ENCODE measurements at regions not wholly inside any gene's neighbourhood (a gene's known extent, or its start where the extent isn't known, plus 50 kb on each side); places are given as distances from the start of the nearest gene placed in this dataset.

DNA sequence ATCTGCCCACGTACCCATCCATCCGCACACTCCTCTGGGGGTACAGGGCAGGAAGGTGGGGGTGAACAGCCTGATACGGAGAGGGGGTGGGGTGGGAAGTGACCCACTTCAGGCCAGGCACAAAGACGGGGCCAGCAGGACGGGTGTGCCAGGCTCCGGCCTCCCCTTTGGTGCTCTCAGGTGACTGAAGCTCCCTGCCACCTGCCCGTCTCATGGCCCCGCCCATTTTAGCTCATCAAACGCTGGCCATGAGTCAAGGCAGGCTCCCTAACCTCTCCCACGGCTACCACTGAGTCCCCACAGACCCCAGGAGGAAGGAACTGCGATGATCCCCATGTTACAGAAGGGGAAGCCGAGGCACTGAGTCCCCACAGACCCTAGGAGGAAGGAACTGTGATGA lies 109.6 kb downstream of the CRYAA start:
- Histone ChIP-seq H2BK5ac (ENCODE audit: low read depth, low read length) (no peak overlapping the region), H3K14ac (ENCODE audit: insufficient read length) (no peak overlapping the region), H3K4me1 (replicated peaks in 1 of 4; ENCODE audit: control insufficient read depth in 3 of 4, insufficient read depth in 4 of 4, low read length in 3 of 4) (peaks cover 0 to 26% (median 13%) of the 10 kb centered on the region in 4 experiments; a peak in 6 of 7 replicates), H2BK120ac (replicated peaks; ENCODE audit: low read depth, low read length) (no peak overlapping the region), H2BK12ac (ENCODE audit: low read depth, low read length) (peak overlapping the region; percentile 43; the same call in 1 of the 2 replicates), H3K23ac (ENCODE audit: insufficient read length) (no peak overlapping the region), H4K5ac (ENCODE audit: insufficient read length, low read depth, low read length) (no peak overlapping the region), H3K4me3 (ENCODE audit: extremely low read depth in 1 of 4, insufficient read depth in 2 of 4, low read depth in 3 of 4, low read length in 4 of 4) (no peak overlapping the region), H3K27me3 (replicated peaks in 1 of 4; ENCODE audit: control insufficient read depth in 3 of 4, extremely low read depth in 1 of 4, insufficient read depth in 3 of 4, low read length in 3 of 4) (no peaks in the 10 kb centered on the region; a peak in 1 of 7 replicates), H3K9ac (replicated peaks in 1 of 4; ENCODE audit: extremely low read depth in 1 of 4, low read depth in 3 of 4, low read length in 3 of 4) (no peak overlapping the region), H3K79me1 (ENCODE audit: low read depth, low read length) (no peaks in the 10 kb centered on the region), H2AFZ (ENCODE audit: low read length) (no peak overlapping the region), H2AK5ac (ENCODE audit: low read depth, low read length) (0 out of 2 replicates have a peak overlapping the region, but pooled peaks have one; percentile 86), H3K9me3 (ENCODE audit: insufficient read depth in 2 of 2, low read depth in 1 of 2, low read length in 1 of 2) (no peaks in the 10 kb centered on the region), H4K8ac (ENCODE audit: extremely low read depth, insufficient read depth, low read length) (peak overlapping the region; percentile 62; the same call in 1 of the 2 replicates), H3K36me3 (ENCODE audit: control insufficient read depth in 2 of 4, insufficient read depth in 4 of 4, low read length in 3 of 4) (no peaks in the 10 kb centered on the region), H3K18ac (ENCODE audit: extremely low read depth, low read length) (peak overlapping the region; percentile 32; the same call in 1 of the 2 replicates), H3K4me2 (ENCODE audit: insufficient read depth in 1 of 2, low read depth in 2 of 2, low read length in 2 of 2) (peak overlapping the region; percentile 16 to 55; a peak in 3 of 4 replicates), H3K23me2 (ENCODE audit: low read depth, low read length) (peaks cover under 1% of the 10 kb centered on the region; the same call in 1 of the 2 replicates), H3K79me2 (ENCODE audit: control insufficient read depth in 1 of 2, insufficient read depth in 2 of 2, low read length in 2 of 2) (no peaks in the 10 kb centered on the region), H4K20me1 (replicated peaks in 1 of 2; ENCODE audit: control insufficient read depth in 1 of 2, insufficient read depth in 2 of 2, low read length in 2 of 2) (no peaks in the 10 kb centered on the region), H3K4ac (replicated peaks; ENCODE audit: insufficient read length, low read depth, low read length) (no peak overlapping the region), H3K27ac (ENCODE audit: low read depth, low read length) (no peak overlapping the region), H3K56ac (replicated peaks; ENCODE audit: insufficient read length, low read depth, low read length) (no peak overlapping the region), H2BK15ac (ENCODE audit: low read length) (peak overlapping the region; percentile 66; the same call in 1 of the 2 replicates), H2BK20ac (ENCODE audit: low read length) (no peak overlapping the region), H4K91ac (replicated peaks; ENCODE audit: insufficient read length, low read length) (peak overlapping the region; percentile 85)
- CTCF ChIA-PET (ENCODE audit: partially characterized antibody), result interaction anchor here (0.6 to 2.2 kb wide), 8 partner anchors 9 to 333 kb away, joined by 3 to 11 read pairs (median 4); no protein-coding TSS in a partner anchor
- DNase-seq (ENCODE audit: low read depth in 1 of 2, low spot score in 2 of 2) (no peak), FAIRE-seq (no peak)
- TF ChIP-seq, protein P1, sequence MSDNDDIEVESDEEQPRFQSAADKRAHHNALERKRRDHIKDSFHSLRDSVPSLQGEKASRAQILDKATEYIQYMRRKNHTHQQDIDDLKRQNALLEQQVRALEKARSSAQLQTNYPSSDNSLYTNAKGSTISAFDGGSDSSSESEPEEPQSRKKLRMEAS (IDR thresholded peaks at IDR 0.05), result no peak
- TF ChIP-seq SRF (IDR thresholded peaks at IDR 0.05; ENCODE audit: low read depth, low read length), result no peak
- no peak for TF ChIP-seq FOSL1 (IDR thresholded peaks at IDR 0.05; ENCODE audit: insufficient read depth, low read depth, low read length)
- TF ChIP-seq, protein P2, sequence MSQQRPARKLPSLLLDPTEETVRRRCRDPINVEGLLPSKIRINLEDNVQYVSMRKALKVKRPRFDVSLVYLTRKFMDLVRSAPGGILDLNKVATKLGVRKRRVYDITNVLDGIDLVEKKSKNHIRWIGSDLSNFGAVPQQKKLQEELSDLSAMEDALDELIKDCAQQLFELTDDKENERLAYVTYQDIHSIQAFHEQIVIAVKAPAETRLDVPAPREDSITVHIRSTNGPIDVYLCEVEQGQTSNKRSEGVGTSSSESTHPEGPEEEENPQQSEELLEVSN (IDR thresholded peaks at IDR 0.05), result peak; percentile 42; the same call in 1 of the 2 replicates
- POLR2A ChIA-PET (ENCODE audit: partially characterized antibody), result interaction anchor here (0.9 to 1.7 kb wide), 2 partner anchors 9 kb away, joined by 3 to 5 read pairs; no protein-coding TSS in a partner anchor
- 66% methylated on average over 10 of the region's 12 CpGs; no CpG with 5 or more reads in 1 of the 2 experiments for WGBS, 2 experiments (ENCODE audit: extremely low coverage in 1 of 2, insufficient coverage in 1 of 2, insufficient read length in 1 of 2, insufficient replicate concordance in 2 of 2, low coverage in 1 of 2, low lambda C conversion rate in 2 of 2, missing lambda C conversion rate in 1 of 2)

Measured in H1 (cell line).